ENCODE measurements at regions not wholly inside any gene's neighbourhood (a gene's known extent, or its start where the extent isn't known, plus 50 kb on each side); places are given as distances from the start of the nearest gene placed in this dataset.
"Not testable (repeated sequence)": the region's sequence is repeated elsewhere in the genome, so short reads cannot be mapped to it uniquely, and the experiment has no call there.

GRCh38 chr1:34363915-34364314 is 187.2 kb downstream of the C1orf94 start:
- H3K27ac ChIP-seq, result no peak overlapping the region
- 0 to 69% (median 47%) methylated on average over 1 to 4 of the region's 4 CpGs; no CpG with 5 or more reads in 2 of the 10 experiments for WGBS, 10 experiments
- no peak overlapping the region for H3K4me3 ChIP-seq
- ATAC-seq (replicated peaks in 6 of 8), result peak in 3 of 8 experiments; percentile 59 to 92 (median 91)
- peaks cover 0 to 5% of the 10 kb centered on the region in 2 donors for H3K4me1 ChIP-seq (replicated peaks in 1 of 2)
- in situ Hi-C loops (cut with MboI; ENCODE audit: low pct_unique_long_range_greater_than_20kb in 2 of 9, low sequenced_read_pairs in 9 of 9, unreplicated experiment in 9 of 9), result no loop called here

GRCh38 chr1:34364376-34364775 is 187.7 kb downstream of the C1orf94 start:
- no peak overlapping the region for H3K27ac ChIP-seq
- ATAC-seq (replicated peaks in 6 of 8), result no peak
- no peak overlapping the region for H3K4me3 ChIP-seq
- in situ Hi-C loops (cut with MboI; ENCODE audit: low pct_unique_long_range_greater_than_20kb in 2 of 9, low sequenced_read_pairs in 9 of 9, unreplicated experiment in 9 of 9), result no loop called here
- WGBS, 10 experiments, result 0 to 100% (median 80%) methylated on average over 1 to 4 of the region's 4 CpGs; no CpG with 5 or more reads in 2 of the 10 experiments
- H3K4me1 ChIP-seq (replicated peaks in 1 of 2), result peaks cover 0 to 5% of the 10 kb centered on the region in 2 donors

- 0 to 55% (median 29%) methylated on average over 1 of the region's 1 CpG; no CpG with 5 or more reads in 1 of the 10 experiments for WGBS, 10 experiments
- H3K4me1 ChIP-seq (replicated peaks in 1 of 2), result no peaks in the 10 kb centered on the region
- no peak for ATAC-seq (replicated peaks in 6 of 8)
- no peak overlapping the region for H3K27ac ChIP-seq
- no peak overlapping the region for H3K4me3 ChIP-seq
- in situ Hi-C loops (cut with MboI; ENCODE audit: low pct_unique_long_range_greater_than_20kb in 2 of 9, low sequenced_read_pairs in 9 of 9, unreplicated experiment in 9 of 9), result no loop called here
Measured at GRCh38 chr1:34365295-34365694, 188.6 kb downstream of the C1orf94 start.

DNA sequence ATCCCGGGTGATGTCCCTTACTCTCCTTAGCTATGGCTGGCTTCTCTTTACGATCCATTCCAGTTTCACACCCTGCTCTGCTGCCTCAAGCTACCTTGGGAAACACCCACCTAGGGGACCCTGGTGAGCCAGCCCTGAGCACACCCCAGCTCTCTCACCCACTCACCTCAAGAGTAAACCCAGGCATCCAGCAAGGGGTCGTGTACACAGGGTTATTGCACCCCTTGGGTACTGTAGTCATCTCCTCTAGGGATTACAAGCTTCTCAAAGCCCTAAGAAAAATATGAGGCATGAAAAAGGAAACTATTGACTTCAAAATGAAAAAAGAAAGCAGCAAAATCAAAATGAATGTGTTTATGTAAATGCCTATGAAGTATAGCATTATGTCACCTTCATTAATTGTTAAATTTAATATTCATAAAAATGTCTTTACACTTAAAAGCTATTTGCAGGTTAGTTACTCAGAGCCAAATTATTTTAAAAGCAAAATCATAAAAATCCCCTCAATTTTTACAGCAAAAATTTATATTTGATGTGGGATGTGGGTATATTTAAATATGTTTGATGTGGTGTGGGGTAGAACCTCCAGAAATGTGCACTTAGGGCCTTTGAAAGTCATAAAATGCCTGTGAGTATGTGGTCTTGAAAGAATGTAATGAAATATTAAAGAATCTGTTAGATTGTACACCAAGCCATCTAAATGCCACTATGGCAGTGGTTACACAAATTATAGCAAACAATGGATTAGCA is 190.3 kb downstream of the C1orf94 start:
- WGBS, 10 experiments, result 11 to 81% (median 52%) methylated on average over 1 to 3 of the region's 3 CpGs; no CpG with 5 or more reads in 2 of the 10 experiments
- Histone ChIP-seq H3K4me3 (no peak overlapping the region), H3K27ac (no peak overlapping the region), H3K4me1 (replicated peaks in 1 of 2) (no peaks in the 10 kb centered on the region)
- in situ Hi-C loops (cut with MboI; ENCODE audit: low pct_unique_long_range_greater_than_20kb in 2 of 9, low sequenced_read_pairs in 9 of 9, unreplicated experiment in 9 of 9), result no loop called here
- ATAC-seq (replicated peaks in 6 of 8), result no peak

GRCh38 chr1:34367954-34368353 is 191.2 kb downstream of the C1orf94 start:
- Histone ChIP-seq H3K27ac (no peak overlapping the region), H3K4me1 (replicated peaks in 1 of 2) (no peaks in the 10 kb centered on the region), H3K4me3 (no peak overlapping the region)
- 0 to 66% (median 55%) methylated on average over 1 to 6 of the region's 6 CpGs; no CpG with 5 or more reads in 1 of the 10 experiments for WGBS, 10 experiments
- in situ Hi-C loops (cut with MboI; ENCODE audit: low pct_unique_long_range_greater_than_20kb in 2 of 9, low sequenced_read_pairs in 9 of 9, unreplicated experiment in 9 of 9), result no loop called here
- ATAC-seq (replicated peaks in 6 of 8), result no peak

GRCh38 chr1:34369701-34370455 is 193.2 kb downstream of the C1orf94 start:
- Histone ChIP-seq H3K27ac (no peak overlapping the region), H3K4me1 (replicated peaks in 1 of 2) (no peaks in the 10 kb centered on the region), H3K4me3 (no peak overlapping the region)
- 35 to 100% (median 82%) methylated on average over 1 to 10 of the region's 10 CpGs; no CpG with 5 or more reads in 2 of the 10 experiments for WGBS, 10 experiments
- in situ Hi-C loops (cut with MboI; ENCODE audit: low pct_unique_long_range_greater_than_20kb in 2 of 9, low sequenced_read_pairs in 9 of 9, unreplicated experiment in 9 of 9), result no loop called here
- no peak for ATAC-seq (replicated peaks in 6 of 8)

DNA sequence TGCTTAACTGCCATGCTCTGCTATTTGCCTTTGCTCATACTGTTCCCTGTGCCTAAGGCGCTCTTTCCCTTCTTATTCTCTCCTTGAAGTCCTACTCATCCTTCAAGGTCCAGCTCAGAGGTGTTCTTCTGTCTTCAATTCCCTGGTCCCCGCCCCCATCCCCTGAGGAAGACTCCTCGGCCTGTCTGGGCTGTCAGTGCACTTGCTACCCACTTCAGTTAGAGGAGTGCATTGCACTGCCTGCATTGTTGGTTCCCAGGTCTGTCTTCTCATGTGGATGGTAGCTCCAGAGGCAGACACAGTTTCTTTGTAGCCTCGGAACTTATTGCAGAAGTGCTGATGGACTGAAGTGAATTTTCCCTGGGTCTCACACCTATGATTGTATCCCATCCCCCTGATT is 194.0 kb downstream of the C1orf94 start:
- Histone ChIP-seq H3K27ac (no peak overlapping the region), H3K4me1 (replicated peaks in 1 of 2) (no peaks in the 10 kb centered on the region), H3K4me3 (no peak overlapping the region)
- 28 to 81% (median 56%) methylated on average over 1 to 4 of the region's 4 CpGs; no CpG with 5 or more reads in 5 of the 10 experiments for WGBS, 10 experiments
- in situ Hi-C loops (cut with MboI; ENCODE audit: low pct_unique_long_range_greater_than_20kb in 2 of 9, low sequenced_read_pairs in 9 of 9, unreplicated experiment in 9 of 9), result no loop called here
- no peak for ATAC-seq (replicated peaks in 6 of 8)

DNA sequence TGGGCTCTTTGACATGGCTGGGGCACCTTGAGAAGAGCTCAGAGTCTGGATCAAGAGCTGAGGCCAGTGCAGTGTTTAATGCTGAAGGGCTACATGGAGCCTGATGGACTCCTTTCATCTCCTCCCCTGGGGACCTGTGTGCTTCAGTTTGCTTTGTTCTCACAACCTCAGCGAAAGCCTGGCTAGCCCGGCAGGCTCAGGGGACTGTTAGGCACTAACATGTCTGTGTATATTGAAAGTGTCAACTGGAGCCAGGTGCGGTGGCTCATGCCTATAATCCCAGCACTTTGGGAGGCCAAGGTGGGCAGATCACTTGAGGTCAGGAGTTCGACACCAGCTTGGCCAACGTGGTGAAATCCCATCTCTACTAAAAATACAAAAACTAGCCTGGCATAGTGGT is 194.5 kb downstream of the C1orf94 start:
- H3K27ac ChIP-seq; ATAC-seq (replicated peaks in 6 of 8); in situ Hi-C loops (cut with MboI; ENCODE audit: low pct_unique_long_range_greater_than_20kb in 2 of 9, low sequenced_read_pairs in 9 of 9, unreplicated experiment in 9 of 9); H3K4me1 ChIP-seq (replicated peaks in 1 of 2); H3K4me3 ChIP-seq: not testable (repeated sequence)
- WGBS, 10 experiments, result 30 to 75% (median 67%) methylated on average over 2 to 5 of the region's 5 CpGs; no CpG with 5 or more reads in 3 of the 10 experiments

GRCh38 chr1:34371829-34372532 is 195.3 kb downstream of the C1orf94 start:
- 0 to 67% (median 37%) methylated on average over 1 of the region's 1 CpG; no CpG with 5 or more reads in 4 of the 10 experiments for whole genome bisulfite sequencing, 10 experiments
- H3K27ac ChIP-seq, result no peak overlapping the region
- H3K4me1 ChIP-seq (replicated peaks in 1 of 2), result no peaks in the 10 kb centered on the region
- H3K4me3 ChIP-seq, result no peak overlapping the region
- ATAC-seq (replicated peaks in 6 of 8), result peak in 1 of 8 experiments; percentile 42
- in situ Hi-C loops (cut with MboI; ENCODE audit: low pct_unique_long_range_greater_than_20kb in 2 of 9, low sequenced_read_pairs in 9 of 9, unreplicated experiment in 9 of 9), result no loop called here

DNA sequence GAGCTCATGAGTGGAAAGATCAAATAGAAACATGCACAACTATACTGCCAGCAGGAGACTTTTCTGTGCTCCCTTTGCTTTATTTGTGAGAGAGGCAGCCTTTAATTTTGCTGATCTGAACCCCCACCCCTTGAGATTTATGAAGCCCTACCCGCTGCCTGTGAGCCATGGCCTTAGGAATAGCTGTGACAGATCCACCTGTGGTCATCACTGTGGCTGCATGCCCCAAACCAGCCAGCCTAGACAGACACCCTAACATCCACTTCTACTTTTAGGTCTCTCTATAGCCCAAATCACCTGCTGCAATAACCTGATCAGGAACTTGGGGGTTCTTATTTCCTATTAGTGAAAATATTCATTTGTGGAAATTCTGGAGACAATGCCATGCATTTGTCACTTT is 196.2 kb downstream of the C1orf94 start:
- no peak for ATAC-seq (replicated peaks in 6 of 8)
- no peak overlapping the region for H3K4me3 ChIP-seq
- no peak overlapping the region for H3K27ac ChIP-seq
- H3K4me1 ChIP-seq (replicated peaks in 1 of 2), result no peaks in the 10 kb centered on the region
- in situ Hi-C loops (cut with MboI; ENCODE audit: low pct_unique_long_range_greater_than_20kb in 2 of 9, low sequenced_read_pairs in 9 of 9, unreplicated experiment in 9 of 9), result no loop called here
- 33 to 86% (median 61%) methylated on average over 1 of the region's 1 CpG; no CpG with 5 or more reads in 6 of the 10 experiments for WGBS, 10 experiments

DNA sequence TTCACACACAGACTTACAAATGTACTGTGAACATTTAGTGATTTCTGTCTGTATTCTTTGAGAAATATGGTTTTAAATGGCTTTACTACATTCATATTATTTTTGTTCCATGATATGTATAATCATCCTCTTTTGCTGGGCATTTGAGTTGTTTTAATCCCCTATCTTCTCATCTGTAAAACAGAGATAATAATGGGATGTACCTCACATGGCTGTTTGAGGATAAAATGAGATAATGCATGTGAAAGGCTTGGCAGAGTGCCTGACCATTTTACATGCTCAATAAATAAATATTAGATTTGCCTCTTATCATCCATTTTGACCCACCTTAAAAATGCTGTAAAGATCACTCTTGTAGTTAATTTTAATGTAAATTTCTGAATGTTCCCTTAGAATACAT is 197.2 kb downstream of the C1orf94 start:
- Histone ChIP-seq H3K4me3 (no peak overlapping the region), H3K4me1 (replicated peaks in 1 of 2) (no peaks in the 10 kb centered on the region), H3K27ac (no peak overlapping the region)
- no peak for ATAC-seq (replicated peaks in 6 of 8)
- in situ Hi-C loops (cut with MboI; ENCODE audit: low pct_unique_long_range_greater_than_20kb in 2 of 9, low sequenced_read_pairs in 9 of 9, unreplicated experiment in 9 of 9), result no loop called here

DNA sequence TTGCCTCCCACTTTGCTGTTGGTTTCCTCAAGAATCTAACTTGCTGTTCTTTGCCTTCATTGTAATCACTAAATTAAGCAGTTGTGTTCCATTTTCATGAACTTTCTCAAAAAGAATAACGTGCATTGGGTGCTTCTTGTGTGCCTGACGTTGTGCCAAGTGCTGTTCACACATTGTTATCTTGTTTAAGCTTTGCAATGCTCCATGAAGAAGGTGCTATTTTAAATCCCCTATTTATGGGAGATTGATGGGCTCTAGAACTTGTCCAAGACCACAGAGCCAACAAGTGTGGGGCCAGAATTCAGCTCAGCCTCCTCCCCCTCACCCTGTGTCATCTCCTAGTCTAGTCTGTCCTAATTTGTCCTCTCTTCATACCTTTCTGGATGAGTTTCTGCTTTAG is 199.8 kb downstream of the C1orf94 start:
- H3K4me1 ChIP-seq (replicated peaks in 1 of 2), result peaks cover 0 to 26% of the 10 kb centered on the region in 2 donors
- in situ Hi-C loops (cut with MboI; ENCODE audit: low pct_unique_long_range_greater_than_20kb in 2 of 9, low sequenced_read_pairs in 9 of 9, unreplicated experiment in 9 of 9), result no loop called here
- no peak for ATAC-seq (replicated peaks in 6 of 8)
- no peak overlapping the region for H3K27ac ChIP-seq
- H3K4me3 ChIP-seq, result no peak overlapping the region
- 0 to 52% (median 36%) methylated on average over 2 of the region's 2 CpGs; no CpG with 5 or more reads in 1 of the 10 experiments for WGBS, 10 experiments

Data from motor neuron (in vitro differentiated cells).